ENCODE measurements at regions not wholly inside any gene's neighbourhood (a gene's known extent, or its start where the extent isn't known, plus 50 kb on each side); places are given as distances from the start of the nearest gene placed in this dataset.

DNA sequence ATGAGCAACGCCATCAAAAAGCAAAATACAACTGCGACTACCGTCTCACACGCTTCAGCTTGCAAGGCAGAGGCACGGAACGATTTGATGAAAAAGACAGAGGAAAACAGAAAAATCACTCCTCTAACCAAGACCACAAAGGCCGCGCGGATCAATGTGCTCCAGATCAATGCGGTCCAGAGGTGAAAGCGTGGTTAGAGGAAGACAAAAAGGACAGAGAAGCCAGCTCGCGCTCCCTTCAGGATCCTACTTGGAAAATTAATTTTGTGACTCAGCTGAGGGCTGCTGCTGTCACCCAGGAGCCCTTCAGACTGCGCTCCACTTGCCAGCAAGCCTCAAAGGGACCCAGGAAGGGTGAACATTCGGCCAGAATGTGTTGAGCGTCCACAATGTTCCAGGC, 140.2 kb upstream of the RPS6KA2 start:
- TF ChIP-seq CTCF (IDR thresholded peaks at IDR 0.05) (no peak), EZH2 (IDR thresholded peaks at IDR 0.05; ENCODE audit: borderline replicate concordance, insufficient read depth, low read depth, low read length, poor library complexity, severe bottlenecking) (no peak)

Data from B cell (primary cell).